BJ (cell line): ENCODE measurements at regions not wholly inside any gene's neighbourhood (a gene's known extent, or its start where the extent isn't known, plus 50 kb on each side); places are given as distances from the start of the nearest gene placed in this dataset.

ENCODE experiments used
- CTCF ChIA-PET: fragments of 350-600 bp; formaldehyde crosslinking; extraction: SDS; loops from one replicate; lab custom pipeline; 2021; ENCODE audit warnings: antibody characterized with exemption, inconsistent platforms; lab: Yijun Ruan, JAX
- POLR2A ChIA-PET: fragments of 300-600 bp; sonication (Branson Sonifier 250); formaldehyde crosslinking; extraction: SDS; loops from one replicate; lab custom pipeline; 2021; ENCODE audit warnings: antibody characterized with exemption; lab: Charles Lee
- DNase-seq: peaks from one replicate; pipeline ENCODE4 v3.0.0-alpha.2; 2011; ENCODE audit warnings: low read depth
- H3K27me3 ChIP-seq: 2 replicates; pipeline ENCODE4 v1.6.0; 2011; ENCODE audit warnings: low read length; ENCODE audit not compliant: control insufficient read depth, insufficient read depth
- H3K36me3 ChIP-seq: 2 replicates; pipeline ENCODE4 v1.5.1; 2011; ENCODE audit warnings: low read length; ENCODE audit not compliant: control insufficient read depth, insufficient read depth
- H3K4me3 ChIP-seq: 2 replicates; pipeline ENCODE4 v1.5.1; 2011; ENCODE audit warnings: low read depth, mild to moderate bottlenecking, control low read depth, low read length
- CTCF ChIP-seq: IDR thresholded peaks from 2 replicates; pipeline ENCODE4 v1.5.1; 2011; ENCODE audit warnings: low read depth, mild to moderate bottlenecking, control low read depth, inconsistent platforms, low read length, moderate library complexity; ENCODE audit not compliant: insufficient read depth

GRCh38 chrX:34299451-34299967 is 167.4 kb upstream of the FAM47A start:
- no peaks in the 10 kb centered on the region for H3K27me3 ChIP-seq
- no peak overlapping the region for H3K4me3 ChIP-seq
- no peak for TF ChIP-seq CTCF
- H3K36me3 ChIP-seq, result no peaks in the 10 kb centered on the region
- POLR2A ChIA-PET, result no interaction called here
- DNase-seq, result no peak
- CTCF ChIA-PET, result no interaction called here

GRCh38 chrX:34294665-34295064 is 162.6 kb upstream of the FAM47A start:
- H3K36me3 ChIP-seq, result no peaks in the 10 kb centered on the region
- no peak for DNase-seq
- ChIA-PET CTCF (no interaction called here), POLR2A (no interaction called here)
- no peaks in the 10 kb centered on the region for H3K27me3 ChIP-seq
- no peak overlapping the region for H3K4me3 ChIP-seq
- no peak for TF ChIP-seq CTCF

DNA sequence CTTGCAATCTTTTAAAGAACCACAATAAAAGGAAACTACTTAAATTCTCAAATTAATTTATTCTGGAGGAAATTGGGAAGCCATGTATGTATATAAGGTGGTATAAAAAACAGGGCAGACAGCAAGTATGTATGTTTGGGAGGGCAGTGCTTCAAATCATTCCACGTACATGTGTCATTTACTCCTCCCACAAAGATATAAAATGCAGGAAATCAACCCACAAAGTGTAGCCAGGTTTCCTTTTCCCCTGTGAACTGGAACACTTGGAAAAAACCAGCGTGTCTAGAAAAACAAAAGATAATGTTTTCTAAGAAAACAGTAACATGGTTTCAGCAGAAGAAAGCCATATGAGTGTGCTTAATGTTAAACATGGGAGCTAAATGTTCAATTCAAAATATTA is 156.7 kb upstream of the FAM47A start:
- ChIA-PET CTCF (no interaction called here), POLR2A (no interaction called here)
- Histone ChIP-seq H3K4me3 (no peak overlapping the region), H3K27me3 (no peaks in the 10 kb centered on the region), H3K36me3 (no peaks in the 10 kb centered on the region)
- no peak for DNase-seq
- no peak for TF ChIP-seq CTCF

DNA sequence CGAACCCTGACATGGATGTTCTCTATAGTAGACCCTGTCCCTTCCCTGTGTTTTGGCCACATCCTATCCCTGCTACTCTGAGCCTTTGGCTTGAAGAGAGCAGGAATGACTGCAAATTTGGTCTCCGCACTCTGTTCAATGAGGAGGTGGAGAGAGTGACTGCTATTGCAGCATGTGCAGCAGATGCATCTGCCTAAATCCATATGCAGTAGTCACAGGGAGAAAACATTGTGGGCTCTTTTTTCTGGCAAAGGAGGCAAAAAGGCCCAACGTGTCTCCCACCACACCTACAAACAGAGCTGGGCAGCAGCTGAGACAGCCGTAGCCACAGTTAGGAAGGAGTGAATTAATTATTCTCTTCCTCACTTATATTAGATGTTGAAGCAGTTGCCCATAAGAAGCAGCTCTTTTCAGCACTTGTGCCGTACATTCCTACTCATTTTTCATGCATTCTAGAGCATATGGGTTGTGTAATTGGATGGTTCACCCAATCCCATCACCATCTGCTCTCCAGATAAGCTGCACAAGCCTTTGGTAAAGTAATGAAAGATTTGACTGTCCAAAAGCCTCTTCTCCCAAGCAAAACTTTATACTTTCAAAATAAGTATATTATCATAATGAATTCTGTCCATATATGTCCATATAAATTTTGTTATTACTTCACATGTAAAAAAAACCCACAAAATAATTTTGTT is 147.9 kb upstream of the FAM47A start:
- POLR2A ChIA-PET, result no interaction called here
- Histone ChIP-seq H3K36me3 (no peaks in the 10 kb centered on the region), H3K27me3 (no peaks in the 10 kb centered on the region), H3K4me3 (no peak overlapping the region)
- no peak for TF ChIP-seq CTCF
- CTCF ChIA-PET, result no interaction called here
- no peak for DNase-seq

GRCh38 chrX:34275699-34276098 is 143.6 kb upstream of the FAM47A start:
- Histone ChIP-seq H3K27me3 (no peaks in the 10 kb centered on the region), H3K4me3 (no peak overlapping the region), H3K36me3 (no peaks in the 10 kb centered on the region)
- no peak for DNase-seq
- no peak for TF ChIP-seq CTCF
- ChIA-PET CTCF (no interaction called here), POLR2A (no interaction called here)
